HG02588 (cell line): ENCODE measurements at regions not wholly inside any gene's neighbourhood (a gene's known extent, or its start where the extent isn't known, plus 50 kb on each side); places are given as distances from the start of the nearest gene placed in this dataset.
A peak's percentile ranks its signal among the peaks of the same experiment; 100 is the strongest.

ENCODE experiments used
- ATAC-seq: cut with Tn5 transposase; IDR thresholded peaks from one replicate; pipeline ENCODE4 v1.9.1; 2021; ENCODE audit warnings: mild to moderate bottlenecking, moderate library complexity; ENCODE audit not compliant: unreplicated experiment

- peak; percentile 68 for ATAC-seq
Observed at GRCh38 chr12:38138225-38139221, 178.1 kb upstream of the ALG10B start.

DNA sequence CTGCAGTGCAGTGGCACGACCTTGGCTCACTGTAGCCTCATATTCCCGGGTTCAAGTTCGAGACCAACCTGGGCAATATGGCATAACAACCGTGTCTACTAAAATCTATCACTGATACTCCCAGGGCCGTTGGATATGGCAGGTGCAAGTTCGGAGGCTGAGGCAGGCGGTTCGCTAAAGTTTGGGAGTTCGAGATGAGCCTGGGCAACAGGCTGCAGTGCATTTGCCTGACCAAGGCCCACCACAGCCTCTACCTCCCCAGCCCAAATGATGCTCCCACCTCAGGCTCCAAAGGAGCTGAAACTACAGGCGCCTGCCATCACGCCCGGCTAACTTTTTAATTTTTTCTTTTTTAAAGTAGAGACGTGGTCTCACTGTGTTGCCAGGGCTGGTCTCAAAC lies 177.1 kb upstream of the ALG10B start:
- no peak for ATAC-seq

DNA sequence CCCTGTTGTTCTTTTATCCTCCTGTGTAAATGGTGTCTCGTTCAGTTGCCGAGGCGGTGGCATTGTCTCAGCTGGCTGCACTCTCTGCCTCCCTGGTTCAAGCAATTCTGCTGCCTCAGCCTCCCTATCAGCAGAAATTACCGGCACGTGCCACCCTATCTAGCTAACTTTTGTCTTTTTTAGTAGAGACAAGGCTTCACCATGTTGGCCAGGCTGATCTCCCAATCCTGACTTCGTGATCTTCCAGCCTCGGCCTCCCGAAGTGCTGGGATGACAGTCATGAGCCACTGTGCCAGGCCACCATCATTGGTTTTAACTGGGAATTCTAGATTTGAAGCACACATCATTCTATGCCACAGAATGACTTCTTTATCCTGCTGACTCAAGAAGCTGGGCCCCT lies 175.3 kb upstream of the ALG10B start:
- ATAC-seq, result no peak

DNA sequence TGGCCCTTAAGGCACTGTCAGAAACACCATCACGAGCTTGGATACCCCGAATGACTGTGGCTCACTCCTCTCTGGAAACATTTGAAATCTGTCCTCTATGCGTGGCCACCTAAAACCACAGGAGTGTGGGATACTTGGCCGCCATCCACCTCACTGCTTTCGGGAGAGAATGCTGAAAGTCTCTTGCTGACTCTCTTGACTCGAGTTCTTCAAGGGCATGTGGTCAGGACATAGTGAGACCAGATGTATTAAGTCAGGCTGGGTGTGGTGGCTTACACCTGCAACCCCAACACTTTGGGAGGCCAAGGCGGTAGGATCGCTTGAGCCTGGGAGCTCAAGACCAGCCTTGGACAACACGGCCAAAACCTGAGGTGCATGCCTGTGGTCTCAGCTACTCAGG lies 174.7 kb upstream of the ALG10B start:
- no peak for ATAC-seq

- ATAC-seq, result no peak
Observed at GRCh38 chr12:38142974-38143373, 173.6 kb upstream of the ALG10B start.

GRCh38 chr12:38144049-38144448 lies 172.5 kb upstream of the ALG10B start:
- no peak for ATAC-seq

DNA sequence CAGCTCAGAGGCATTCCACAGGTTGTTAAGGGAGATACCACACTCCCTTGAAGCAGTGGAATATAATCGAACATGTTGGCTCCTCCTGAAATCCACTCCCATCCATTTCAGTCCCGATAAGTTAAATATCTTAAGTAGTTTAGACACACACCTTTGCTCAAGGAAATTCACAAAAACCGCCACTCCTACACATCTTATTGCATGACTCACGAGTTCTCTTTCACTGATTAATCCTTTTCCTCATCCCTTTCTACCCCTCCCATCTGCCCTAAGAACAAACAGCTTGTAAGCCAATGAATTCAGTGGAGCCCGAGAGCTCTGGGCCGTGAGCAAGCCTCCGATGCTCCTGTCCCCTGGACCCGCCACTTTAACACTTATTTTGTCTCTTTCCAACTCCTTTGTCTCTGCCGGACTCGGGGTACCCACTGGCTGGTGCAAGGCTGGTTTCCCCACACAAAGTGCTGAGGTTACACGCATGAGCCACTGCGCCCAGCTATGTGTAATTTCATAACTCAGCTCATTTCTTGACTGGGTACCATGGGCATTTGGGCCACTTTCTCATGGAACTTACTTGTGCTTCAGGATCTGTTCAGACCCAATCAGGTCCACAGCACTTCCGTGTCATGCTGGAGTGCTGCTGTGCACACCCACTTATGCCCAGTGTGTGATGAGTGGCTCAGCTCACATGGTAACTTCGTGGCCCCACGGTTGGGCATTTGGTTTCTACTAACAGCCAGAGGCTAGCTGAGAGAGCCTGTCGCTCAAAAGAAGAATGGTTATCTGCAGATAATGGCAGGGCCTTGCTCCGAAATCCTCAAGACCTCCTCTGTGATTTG lies 171.8 kb upstream of the ALG10B start:
- no peak for ATAC-seq

DNA sequence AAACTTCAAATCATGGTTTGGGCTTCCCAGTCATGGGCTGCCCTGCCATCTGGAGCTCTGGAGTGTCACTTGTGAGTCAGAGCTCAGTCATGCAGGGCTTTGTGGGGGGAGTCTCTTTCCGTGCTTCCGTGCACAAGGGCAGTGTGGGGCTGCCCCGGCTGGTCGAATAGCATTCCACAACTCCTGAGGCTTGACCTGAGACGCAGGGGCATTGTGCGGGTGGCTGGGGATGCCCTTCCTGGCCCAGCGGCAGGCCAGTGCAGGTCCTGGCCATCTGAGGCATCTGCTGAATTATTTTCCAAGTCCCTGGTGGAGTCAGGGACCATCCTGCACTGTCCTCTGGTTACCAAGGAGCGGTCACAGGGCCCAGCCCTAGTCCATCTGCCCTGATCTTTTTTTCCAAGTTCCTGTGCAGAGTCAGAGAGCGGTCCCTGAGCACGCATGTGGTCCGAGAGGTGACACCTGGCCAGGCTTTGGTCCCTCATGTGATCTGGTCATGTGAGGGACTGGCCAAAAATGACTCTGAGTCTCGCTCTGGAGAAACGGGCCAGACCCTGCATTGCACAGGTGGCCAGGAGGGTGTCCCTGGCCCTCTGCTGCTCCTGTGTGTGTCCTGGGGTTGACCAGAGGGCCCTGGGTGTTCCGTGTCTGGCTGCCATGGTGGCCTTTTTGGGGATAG lies 167.0 kb upstream of the ALG10B start:
- no peak for ATAC-seq

- no peak for ATAC-seq
Observed at GRCh38 chr12:38151991-38152700, 164.4 kb upstream of the ALG10B start.

DNA sequence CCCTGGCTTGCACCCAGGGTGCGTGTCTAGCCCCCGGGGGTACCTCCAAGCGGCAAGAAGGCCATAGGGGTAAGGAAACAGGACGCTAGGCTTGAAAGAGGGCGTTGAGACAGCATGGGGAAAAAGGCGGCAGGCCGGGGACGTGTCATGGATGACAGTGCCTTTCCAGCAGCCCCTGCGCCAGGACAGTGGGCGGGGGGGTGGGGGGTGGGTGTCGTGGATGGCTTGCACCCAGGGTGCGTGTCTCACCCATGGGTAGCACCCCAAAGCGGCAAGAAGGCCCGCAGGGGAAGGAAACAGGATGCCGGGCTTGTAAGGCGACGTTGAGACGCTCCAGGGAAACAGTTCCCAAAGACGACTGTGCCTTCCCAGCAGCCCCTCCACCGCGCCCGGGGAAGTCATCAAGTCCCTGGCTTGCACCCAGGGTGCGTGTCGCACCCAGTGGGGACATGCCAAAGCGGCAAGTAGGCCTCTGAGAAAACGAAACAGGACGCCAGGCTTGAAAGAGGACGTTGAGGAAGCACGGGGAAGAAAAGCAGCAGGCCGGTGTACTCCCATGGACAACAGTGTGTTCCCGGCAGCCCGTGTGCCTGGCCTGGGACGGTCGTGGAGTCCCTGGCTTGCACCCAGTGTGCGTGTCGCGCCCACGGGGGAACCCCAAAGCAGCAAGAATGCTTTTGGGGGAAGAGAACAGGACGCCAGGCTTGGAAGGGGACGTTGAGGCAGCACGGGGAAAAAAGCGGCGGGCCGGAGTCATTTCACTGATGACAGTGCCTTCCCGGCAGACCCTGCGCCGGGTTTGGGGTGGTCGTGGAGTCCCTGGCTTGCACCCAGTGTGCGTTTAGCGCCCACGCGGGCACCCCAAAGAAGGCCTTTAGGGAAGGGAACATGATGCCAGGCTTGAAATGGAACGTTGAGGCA lies 163.5 kb upstream of the ALG10B start:
- no peak for ATAC-seq

- no peak for ATAC-seq
Observed at GRCh38 chr12:38153737-38154061, 162.9 kb upstream of the ALG10B start.

DNA sequence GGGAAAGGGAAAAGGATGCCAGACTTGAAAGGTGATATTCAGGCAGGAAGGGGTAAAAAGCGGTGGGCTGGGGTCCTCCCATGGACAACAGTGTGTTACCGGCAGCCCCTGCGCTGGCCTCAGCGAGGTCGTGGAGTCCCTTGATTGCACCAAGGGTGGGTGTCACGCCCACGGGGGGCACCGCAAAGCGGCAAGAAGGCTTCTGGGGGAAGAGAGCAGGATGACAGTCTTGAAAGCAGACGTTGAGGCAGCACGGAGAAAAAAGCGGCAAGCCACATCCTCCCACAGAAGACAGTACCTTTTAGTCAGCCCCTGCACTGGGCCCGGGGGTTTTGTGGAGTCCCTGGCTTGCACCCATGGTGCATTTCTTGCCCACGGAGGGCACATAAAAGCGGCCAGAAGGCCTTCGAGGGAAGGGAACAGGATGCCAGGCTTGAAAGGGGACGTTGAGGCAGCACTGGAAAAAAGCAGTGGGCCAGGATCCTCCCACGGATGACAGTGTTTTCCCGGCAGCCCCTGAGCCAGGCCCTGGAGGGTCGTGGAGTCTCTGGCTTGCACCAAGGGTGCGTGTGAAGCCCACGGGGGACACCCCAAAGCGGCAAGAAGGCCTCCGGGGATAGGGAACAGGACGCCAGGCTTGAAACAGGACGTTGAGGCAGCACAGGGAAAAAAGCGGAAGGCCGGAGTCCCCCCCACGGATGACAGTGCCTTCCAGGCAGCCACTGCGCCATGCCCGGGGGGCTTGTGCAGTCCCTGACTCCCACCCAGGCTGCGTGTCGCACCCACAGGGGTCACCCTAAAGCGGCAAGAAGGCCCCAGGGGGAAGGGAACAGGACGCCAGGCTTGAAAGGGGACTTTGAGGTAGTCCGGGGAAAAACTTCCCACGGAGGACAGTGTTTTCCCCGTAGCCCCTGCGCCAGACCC lies 162.2 kb upstream of the ALG10B start:
- no peak for ATAC-seq

DNA sequence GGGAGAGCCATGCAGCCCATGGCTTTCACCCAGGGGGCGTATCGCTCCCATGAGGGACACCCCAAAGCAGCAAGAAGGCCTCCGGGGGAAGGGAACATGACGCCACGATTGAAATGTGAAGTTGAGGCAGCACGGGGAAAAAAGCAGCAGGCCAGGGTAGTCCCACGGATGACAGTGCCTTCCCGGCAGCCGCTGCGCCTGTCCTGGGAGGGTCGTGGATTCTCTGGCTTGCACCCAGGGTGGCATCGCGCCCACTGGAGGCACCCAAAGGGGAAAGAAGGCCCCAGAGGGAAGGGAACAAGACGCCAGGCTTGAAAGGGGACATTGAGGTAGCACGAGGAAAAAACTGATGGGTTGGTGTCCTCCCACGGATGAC lies 161.6 kb upstream of the ALG10B start:
- no peak for ATAC-seq

DNA sequence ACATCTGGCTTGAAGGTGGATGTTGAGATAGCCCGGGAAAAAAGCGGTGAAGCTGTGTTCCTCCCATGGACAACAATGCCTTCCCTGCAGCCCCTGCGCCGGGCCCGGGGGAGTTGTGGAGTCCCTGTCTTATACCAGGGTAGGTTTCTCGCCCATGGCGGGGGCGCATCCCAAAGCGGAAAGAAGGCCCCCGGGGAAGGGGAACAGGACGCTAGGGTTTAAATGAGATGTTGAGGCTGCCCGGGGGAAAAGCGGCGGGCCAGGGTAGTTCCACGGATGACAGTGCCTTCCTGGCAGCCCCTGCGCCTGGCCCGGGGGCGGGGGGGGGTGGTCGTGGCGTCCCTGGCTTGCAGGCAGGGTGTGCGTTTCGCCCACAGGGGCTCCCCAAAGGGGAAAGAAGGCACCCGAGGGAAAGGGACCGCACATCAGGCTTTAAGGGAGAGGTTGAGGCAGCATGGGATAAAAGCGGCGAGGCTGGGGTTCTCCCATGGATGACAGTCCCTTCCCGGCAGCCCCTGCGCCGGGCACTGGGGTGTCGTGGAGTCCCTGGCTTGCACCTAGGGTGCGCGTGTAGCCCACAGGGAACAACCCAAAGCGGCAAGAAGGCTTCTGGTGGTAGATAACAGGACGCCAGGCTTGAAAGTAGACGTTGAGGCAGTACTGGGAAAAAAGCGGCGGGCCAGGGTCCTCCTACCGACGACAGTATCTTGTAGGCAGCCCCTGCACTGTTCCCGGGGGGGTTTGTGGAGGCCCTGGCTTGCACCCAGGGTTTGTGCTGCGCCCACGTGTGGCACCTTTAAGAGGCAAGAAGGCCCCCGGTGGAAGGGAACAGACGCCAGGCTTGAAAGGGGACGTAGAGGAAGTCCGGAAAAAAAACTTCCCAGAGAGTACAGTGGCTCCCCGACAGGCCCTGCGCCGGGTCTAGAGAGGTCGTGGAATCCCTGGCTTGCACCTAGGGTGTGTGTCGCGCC lies 160.8 kb upstream of the ALG10B start:
- no peak for ATAC-seq

DNA sequence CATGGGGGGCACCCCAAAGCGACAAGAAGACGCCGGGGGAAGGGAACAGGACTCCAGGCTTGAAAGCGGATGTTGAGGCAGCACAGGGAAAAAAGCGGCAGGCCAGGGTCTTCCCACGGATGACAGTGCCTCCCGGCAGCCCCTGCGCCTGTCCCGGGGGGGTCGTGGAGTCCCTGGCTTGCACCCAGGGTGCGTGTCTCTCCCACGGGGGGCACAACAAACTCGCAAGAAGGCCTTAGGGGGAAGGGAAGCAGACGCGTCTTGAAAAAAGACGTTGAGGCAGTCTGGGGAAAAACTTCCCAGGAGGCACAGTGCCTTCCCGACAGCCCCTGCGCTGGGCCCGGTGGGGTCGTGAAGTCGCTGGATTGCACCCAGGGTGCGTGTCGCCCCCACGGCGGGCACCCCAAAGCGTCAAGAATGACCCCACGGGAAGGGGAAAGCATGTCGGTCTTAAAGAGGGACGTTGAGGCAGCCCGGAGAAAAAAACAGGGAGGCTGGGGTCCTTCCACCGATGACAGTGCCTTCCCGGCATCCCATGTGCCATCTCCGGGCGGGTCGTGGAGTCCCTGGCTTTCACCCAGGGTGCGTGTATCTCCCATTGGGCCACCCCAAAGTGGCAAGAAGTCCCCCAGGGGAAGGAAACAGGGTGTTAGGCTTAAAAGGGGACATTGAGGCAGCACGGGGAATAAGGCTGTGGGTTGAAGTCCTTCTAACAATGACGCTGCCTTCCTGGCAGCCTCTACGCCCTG lies 159.9 kb upstream of the ALG10B start:
- no peak for ATAC-seq

DNA sequence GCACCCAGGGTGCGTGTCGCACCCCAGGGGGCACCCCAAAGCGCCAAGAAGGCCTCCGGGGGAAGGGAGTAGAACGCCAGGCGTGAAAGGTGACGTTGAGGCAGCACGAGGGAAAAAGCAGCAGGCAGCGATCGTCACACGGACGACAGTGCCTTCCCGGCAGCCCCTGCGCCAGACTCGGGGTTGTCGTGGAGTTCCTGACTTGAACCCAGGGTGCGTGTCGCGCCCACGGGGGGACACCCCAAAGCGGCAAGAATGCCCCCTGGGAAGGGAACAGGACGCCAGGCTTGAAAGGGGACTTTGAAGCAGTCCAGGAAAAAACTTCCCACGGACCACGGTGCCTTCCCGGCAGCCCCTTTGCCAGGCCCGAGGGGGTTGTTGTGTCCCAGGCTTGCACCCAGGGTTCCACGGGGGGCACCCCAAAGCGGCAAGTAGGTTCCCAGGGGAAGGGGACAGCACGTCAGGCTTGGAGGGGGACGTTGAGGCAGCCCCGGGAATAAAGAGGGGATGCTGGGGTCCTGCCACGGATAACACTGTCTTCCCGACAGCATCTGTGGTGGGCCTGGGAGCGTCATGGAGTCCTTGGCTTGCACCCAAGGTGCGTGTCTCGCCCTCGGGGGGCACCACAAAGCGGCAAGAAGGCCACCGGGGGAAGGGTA lies 159.2 kb upstream of the ALG10B start:
- no peak for ATAC-seq
